ENCODE measurements at regions not wholly inside any gene's neighbourhood (a gene's known extent, or its start where the extent isn't known, plus 50 kb on each side); places are given as distances from the start of the nearest gene placed in this dataset.

DNA sequence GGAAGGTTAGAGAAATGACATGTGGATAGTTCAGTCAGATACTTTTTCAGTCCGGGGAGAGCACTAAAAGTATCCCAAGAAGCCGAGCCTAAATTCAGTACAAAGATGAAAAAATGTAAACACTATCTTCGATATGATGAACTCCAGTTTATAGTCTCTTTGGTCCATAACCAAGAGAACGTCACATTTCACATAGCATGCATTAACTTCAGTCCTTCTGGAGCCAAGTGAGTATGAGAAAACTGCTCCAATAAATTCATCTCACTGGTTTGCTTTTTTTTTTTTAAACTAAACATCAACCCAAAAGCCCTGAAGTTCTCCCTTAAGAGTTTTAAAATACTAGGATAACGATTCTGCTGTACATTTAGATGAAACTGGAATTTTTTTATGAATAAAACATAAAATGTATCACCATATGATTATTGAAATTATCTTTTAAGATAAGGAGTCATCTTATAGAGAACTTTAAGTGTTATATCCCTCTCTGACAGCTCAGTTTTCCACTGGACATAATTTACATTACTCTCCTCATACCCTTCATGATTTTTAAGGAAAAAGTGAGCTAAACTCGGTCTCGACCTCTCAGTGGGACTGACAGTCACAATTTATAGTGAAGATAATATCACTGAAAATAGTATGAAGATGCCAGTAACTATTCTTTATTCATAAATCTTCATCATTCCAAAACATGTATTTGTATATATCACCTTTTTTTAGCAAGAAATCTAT, 841.5 kb upstream of the FLRT2 start:
- TF ChIP-seq, protein P1, sequence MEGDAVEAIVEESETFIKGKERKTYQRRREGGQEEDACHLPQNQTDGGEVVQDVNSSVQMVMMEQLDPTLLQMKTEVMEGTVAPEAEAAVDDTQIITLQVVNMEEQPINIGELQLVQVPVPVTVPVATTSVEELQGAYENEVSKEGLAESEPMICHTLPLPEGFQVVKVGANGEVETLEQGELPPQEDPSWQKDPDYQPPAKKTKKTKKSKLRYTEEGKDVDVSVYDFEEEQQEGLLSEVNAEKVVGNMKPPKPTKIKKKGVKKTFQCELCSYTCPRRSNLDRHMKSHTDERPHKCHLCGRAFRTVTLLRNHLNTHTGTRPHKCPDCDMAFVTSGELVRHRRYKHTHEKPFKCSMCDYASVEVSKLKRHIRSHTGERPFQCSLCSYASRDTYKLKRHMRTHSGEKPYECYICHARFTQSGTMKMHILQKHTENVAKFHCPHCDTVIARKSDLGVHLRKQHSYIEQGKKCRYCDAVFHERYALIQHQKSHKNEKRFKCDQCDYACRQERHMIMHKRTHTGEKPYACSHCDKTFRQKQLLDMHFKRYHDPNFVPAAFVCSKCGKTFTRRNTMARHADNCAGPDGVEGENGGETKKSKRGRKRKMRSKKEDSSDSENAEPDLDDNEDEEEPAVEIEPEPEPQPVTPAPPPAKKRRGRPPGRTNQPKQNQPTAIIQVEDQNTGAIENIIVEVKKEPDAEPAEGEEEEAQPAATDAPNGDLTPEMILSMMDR (IDR thresholded peaks at IDR 0.05), result no peak
- TF ChIP-seq TCF7L2 (IDR thresholded peaks at IDR 0.05; ENCODE audit: low read depth, low read length) (no peak), POLR2AphosphoS5 (IDR thresholded peaks at IDR 0.05; ENCODE audit: low read depth, low read length) (no peak), REST (IDR thresholded peaks at IDR 0.05; ENCODE audit: insufficient read depth in 1 of 2, low read depth in 2 of 2, low read length in 1 of 2) (no peak), SIN3A (IDR thresholded peaks at IDR 0.05; ENCODE audit: borderline replicate concordance, insufficient read depth, low read depth, low read length) (no peak)
- Histone ChIP-seq H3K27ac (ENCODE audit: low read length) (no peak overlapping the region), H3K4me1 (ENCODE audit: control insufficient read depth, insufficient read depth, low read length) (no peaks in the 10 kb centered on the region), H3K36me3 (ENCODE audit: control insufficient read depth, insufficient read depth, low read length) (no peaks in the 10 kb centered on the region), H3K27me3 (ENCODE audit: control insufficient read depth, insufficient read depth, low read length) (no peaks in the 10 kb centered on the region), H3K4me3 (ENCODE audit: low read depth in 2 of 2, low read length in 2 of 2) (no peak overlapping the region), H3K9me3 (ENCODE audit: control insufficient read depth, insufficient read depth, low read depth, low read length) (no peaks in the 10 kb centered on the region)
- ChIA-PET CTCF (no interaction called here), POLR2A (no interaction called here)
- intact Hi-C loops (cut with micrococcal nuclease; ENCODE audit: unreplicated experiment), result no loop called here
- no peak for ATAC-seq
- in situ Hi-C loops (cut with HindIII; ENCODE audit: low pct_unique_long_range_greater_than_20kb, low sequenced_read_pairs), result no loop called here
- DNase-seq (ENCODE audit: low read depth, low spot score), result no peak
- no TSS peak for BruUV-seq (replicated peaks)

- BruUV-seq (replicated peaks), result no TSS peak
- H3K4me3 ChIP-seq (ENCODE audit: low read depth in 2 of 2, low read length in 2 of 2), result no peak overlapping the region
- H3K9me3 ChIP-seq (ENCODE audit: control insufficient read depth, insufficient read depth, low read depth, low read length), result no peaks in the 10 kb centered on the region
- ChIA-PET POLR2A (no interaction called here), CTCF (no interaction called here)
- no peak for TF ChIP-seq POLR2AphosphoS5 (IDR thresholded peaks at IDR 0.05; ENCODE audit: low read depth, low read length)
- no peak overlapping the region for H3K27ac ChIP-seq (ENCODE audit: low read length)
- ATAC-seq (no peak), DNase-seq (ENCODE audit: low read depth, low spot score) (no peak)
- no peaks in the 10 kb centered on the region for H3K27me3 ChIP-seq (ENCODE audit: control insufficient read depth, insufficient read depth, low read length)
- H3K4me1 ChIP-seq (ENCODE audit: control insufficient read depth, insufficient read depth, low read length), result no peaks in the 10 kb centered on the region
- H3K36me3 ChIP-seq (ENCODE audit: control insufficient read depth, insufficient read depth, low read length), result no peaks in the 10 kb centered on the region
- in situ Hi-C loops (cut with HindIII; ENCODE audit: low pct_unique_long_range_greater_than_20kb, low sequenced_read_pairs), result no loop called here
- intact Hi-C loops (cut with micrococcal nuclease; ENCODE audit: unreplicated experiment), result no loop called here
Observed at GRCh38 chr14:84694161-84694560, 835.8 kb upstream of the FLRT2 start.

- ATAC-seq (no peak), DNase-seq (ENCODE audit: low read depth, low spot score) (no peak)
- intact Hi-C loops (cut with micrococcal nuclease; ENCODE audit: unreplicated experiment) (no loop called here), in situ Hi-C loops (cut with HindIII; ENCODE audit: low pct_unique_long_range_greater_than_20kb, low sequenced_read_pairs) (no loop called here)
- no peak overlapping the region for H3K4me3 ChIP-seq (ENCODE audit: low read depth in 2 of 2, low read length in 2 of 2)
- H3K9me3 ChIP-seq (ENCODE audit: control insufficient read depth, insufficient read depth, low read depth, low read length), result no peaks in the 10 kb centered on the region
- H3K4me1 ChIP-seq (ENCODE audit: control insufficient read depth, insufficient read depth, low read length), result no peaks in the 10 kb centered on the region
- no TSS peak for BruUV-seq (replicated peaks)
- POLR2A ChIA-PET, result no interaction called here
- no peaks in the 10 kb centered on the region for H3K27me3 ChIP-seq (ENCODE audit: control insufficient read depth, insufficient read depth, low read length)
- CTCF ChIA-PET, result no interaction called here
- no peak overlapping the region for H3K27ac ChIP-seq (ENCODE audit: low read length)
- no peaks in the 10 kb centered on the region for H3K36me3 ChIP-seq (ENCODE audit: control insufficient read depth, insufficient read depth, low read length)
- TF ChIP-seq REST (IDR thresholded peaks at IDR 0.05; ENCODE audit: insufficient read depth in 1 of 2, low read depth in 2 of 2, low read length in 1 of 2) (no peak), SIN3A (IDR thresholded peaks at IDR 0.05; ENCODE audit: borderline replicate concordance, insufficient read depth, low read depth, low read length) (no peak), TCF7L2 (IDR thresholded peaks at IDR 0.05; ENCODE audit: low read depth, low read length) (no peak), POLR2AphosphoS5 (IDR thresholded peaks at IDR 0.05; ENCODE audit: low read depth, low read length) (no peak)
- TF ChIP-seq, protein P1 (IDR thresholded peaks at IDR 0.05), result no peak
Observed at GRCh38 chr14:84704601-84705000, 825.3 kb upstream of the FLRT2 start.
